Sciatic nerve (tissue), 2 donors: ENCODE measurements at regions not wholly inside any gene's neighbourhood (a gene's known extent, or its start where the extent isn't known, plus 50 kb on each side); places are given as distances from the start of the nearest gene placed in this dataset.

Source experiments
- ATAC-seq: fragments of 200-7000 bp; cut with Tn5 transposase; one replicate; pipeline ENCODE4 v1.9.1; 2020; ENCODE audit warnings: mild to moderate bottlenecking, moderate library complexity
- DNase-seq: peaks from one replicate; pipeline ENCODE4 v3.0.0-alpha.2; 2020; ENCODE audit warnings: low spot score
- intact Hi-C: fragments of 100-400 bp; cut with DNase I; formaldehyde crosslinking; loops from one replicate; pipeline ENCODE4 v1.14.2; 2022
- donor health status: DM: no; HTN: no; CAD: no.
- donor health status: DM: no; HTN: no; CAD: no.

DNA sequence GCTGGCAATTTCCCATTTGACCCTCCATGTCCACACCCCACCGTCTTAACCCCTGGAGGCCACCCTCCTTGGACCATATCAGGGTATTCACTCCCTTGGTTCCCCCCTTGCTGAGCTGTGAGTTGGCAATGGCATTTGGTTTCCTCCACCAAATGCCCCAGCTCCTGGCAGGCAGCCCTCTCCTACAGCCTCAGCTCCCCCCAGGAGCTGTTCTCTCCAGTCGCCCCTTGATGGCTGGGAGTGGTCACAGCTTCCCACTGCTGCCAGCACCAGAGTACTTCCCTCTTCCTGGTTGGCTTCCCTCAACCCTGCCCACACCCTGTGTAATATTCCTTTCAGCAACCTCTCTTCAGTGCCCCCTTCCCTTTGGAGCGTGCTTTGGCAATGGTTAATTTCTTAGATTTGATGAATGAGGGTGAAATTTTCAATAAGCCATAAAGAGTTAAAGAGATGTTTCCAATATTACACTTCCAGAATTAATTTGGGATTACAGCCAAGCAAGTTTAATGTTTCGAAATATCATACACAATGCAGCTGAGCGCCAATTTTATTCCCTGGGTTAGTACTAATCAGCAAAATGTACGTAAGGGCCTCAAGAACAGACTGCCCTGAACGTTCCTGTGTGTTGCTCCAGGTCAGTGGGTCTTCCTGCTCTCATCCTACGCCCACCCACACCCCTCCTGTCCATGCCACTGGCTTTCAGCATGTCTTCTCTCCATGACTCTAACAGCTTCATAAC, 207.1 kb upstream of the NFE2L3 start:
- intact Hi-C loops, result no loop called here
- ATAC-seq (no peak), DNase-seq (no peak)

GRCh38 chr7:25945608-25946007, 206.4 kb upstream of the NFE2L3 start:
- intact Hi-C loops, result no loop called here
- ATAC-seq (no peak), DNase-seq (no peak)

DNA sequence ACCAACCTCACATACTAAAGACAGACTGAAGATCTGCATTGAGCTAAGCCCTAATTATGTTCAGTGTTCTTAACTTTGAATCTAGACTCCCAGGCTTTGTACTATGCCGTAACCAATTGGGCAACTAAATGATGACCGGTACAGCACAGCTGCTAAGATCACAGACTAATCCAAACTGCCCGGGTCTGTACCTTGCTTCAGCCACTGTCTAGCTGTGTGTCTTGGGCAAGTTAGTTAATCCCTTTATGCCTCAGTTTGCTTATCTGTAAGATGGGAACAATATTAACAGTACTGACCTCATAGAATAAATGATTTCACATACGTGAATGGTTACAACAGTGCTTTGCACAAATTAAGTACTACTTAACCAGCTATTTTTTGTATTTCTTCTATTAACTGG, 205.8 kb upstream of the NFE2L3 start:
- intact Hi-C loops, result no loop called here
- ATAC-seq, result no peak
- DNase-seq, result no peak

GRCh38 chr7:25947669-25948516, 204.1 kb upstream of the NFE2L3 start:
- no peak for DNase-seq
- no peak for ATAC-seq
- intact Hi-C loops, result no loop called here

- no peak for ATAC-seq
- intact Hi-C loops, result no loop called here
- DNase-seq, result no peak
Observed at GRCh38 chr7:25949736-25950487, 202.1 kb upstream of the NFE2L3 start.

GRCh38 chr7:25950488-25951413, 201.2 kb upstream of the NFE2L3 start:
- peak; percentile 93 for DNase-seq
- intact Hi-C loops, result no loop called here
- peak; percentile 97 for ATAC-seq

DNA sequence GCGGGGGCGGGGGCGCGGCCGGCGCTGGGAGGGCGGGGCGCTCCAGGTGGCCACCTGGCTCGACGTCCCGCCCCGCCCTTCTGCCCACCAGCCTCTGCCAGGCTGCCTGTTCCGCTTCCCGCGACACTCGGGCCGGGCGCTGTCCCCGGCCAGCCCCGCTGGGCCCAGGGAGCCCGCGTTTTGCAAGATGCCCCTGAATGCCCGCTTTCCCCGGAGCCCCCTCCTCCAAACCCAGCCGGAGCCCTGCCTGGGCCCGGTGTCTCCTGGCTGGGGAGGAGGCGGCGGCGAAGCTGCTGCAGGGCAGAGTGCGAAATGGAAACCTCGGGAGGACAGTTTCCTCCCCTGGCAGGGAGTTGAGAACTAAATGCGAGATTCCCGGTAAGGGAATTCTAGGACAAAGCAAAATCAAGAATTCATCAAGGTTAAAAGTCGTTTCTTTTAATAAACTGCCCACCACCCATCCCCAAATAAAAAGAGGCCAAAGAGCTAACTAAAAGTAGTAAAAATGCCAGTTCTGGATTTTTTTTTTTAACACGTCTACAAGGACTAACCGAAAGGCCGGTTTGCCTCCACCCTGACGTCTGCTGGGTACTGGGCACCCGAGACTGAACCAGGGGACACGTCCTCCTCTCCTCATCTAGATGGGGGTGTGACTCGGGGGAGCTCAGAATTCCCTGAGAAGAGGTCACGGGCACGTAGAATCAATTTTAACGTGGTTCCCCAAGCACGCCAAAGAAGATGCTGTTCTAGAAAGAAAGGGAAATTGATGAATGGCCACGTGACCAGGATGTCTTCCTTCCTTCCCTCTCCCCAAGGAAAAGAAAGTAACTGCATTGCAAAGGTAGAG, 200.4 kb upstream of the NFE2L3 start:
- peak; percentile 31 for ATAC-seq
- intact Hi-C loops, result no loop called here

GRCh38 chr7:25952261-25953057, 199.5 kb upstream of the NFE2L3 start:
- ATAC-seq (no peak), DNase-seq (no peak)
- intact Hi-C loops, result no loop called here

More for the DNA sequence above, 200.4 kb upstream of the NFE2L3 start:
- no peak for DNase-seq

DNA sequence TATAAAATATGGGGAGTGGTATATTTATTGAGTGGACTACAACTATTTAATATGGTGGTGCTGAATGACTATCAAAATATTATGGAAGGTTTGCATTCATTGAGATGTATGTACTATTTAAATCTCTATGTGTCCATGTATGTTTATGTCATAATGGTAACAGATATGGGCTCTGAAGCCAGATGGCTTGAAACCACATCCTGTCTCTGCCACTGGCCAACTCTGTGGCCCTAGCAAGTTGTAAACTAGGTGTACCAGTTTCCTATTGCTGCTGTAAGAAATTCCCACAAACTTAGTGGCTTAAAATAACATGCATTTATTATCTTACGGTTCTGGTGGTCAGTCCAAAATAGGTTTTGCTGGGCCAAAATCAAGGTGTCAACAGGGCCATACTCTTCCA, 198.1 kb upstream of the NFE2L3 start:
- no peak for DNase-seq

GRCh38 chr7:25954395-25954794, 197.6 kb upstream of the NFE2L3 start:
- ATAC-seq, result no peak
- intact Hi-C loops, result no loop called here

More for the DNA sequence above, 198.1 kb upstream of the NFE2L3 start:
- no peak for ATAC-seq
- intact Hi-C loops, result no loop called here

GRCh38 chr7:25959168-25959734, 192.7 kb upstream of the NFE2L3 start:
- ATAC-seq, result no peak
- intact Hi-C loops, result no loop called here
- DNase-seq, result no peak

More at GRCh38 chr7:25954395-25954794, 197.6 kb upstream of the NFE2L3 start:
- no peak for DNase-seq

GRCh38 chr7:25963733-25964132, 188.3 kb upstream of the NFE2L3 start:
- intact Hi-C loops, result no loop called here
- no peak for ATAC-seq
- no peak for DNase-seq

- ATAC-seq (no peak), DNase-seq (no peak)
- intact Hi-C loops, result no loop called here
Observed at GRCh38 chr7:25964483-25964991, 187.5 kb upstream of the NFE2L3 start.

DNA sequence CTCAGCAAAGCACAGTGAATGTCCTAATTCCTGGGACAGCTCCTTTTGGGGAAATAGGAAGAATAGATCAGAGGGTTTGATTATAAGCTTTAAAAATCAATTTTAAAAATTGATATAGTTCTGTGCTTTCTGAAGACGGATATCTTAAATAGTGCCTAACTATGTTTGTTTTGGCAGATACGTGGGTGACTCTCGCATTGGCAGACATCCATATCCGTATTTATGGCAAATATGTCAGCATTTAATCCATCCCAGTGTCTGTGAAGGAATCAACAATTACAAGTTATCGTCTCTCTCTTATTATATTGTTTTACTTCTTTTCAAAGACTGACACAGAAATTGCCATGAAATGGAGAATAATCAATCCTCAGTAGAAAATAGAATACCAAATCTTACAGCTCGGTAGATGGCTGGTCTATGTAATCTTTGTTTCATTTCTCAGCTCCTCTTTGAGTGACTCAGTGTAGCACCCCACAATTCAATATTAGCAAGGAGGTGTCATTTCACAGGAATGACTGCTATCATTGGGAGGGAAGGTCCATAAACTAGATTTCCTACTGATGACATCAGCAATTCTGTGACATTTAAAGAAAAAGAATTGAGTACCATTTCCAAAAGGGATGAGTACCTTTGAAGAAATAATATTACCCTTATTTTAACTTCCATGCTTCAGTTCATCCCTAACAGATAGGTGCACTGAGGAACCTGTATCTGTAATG, 186.4 kb upstream of the NFE2L3 start:
- ATAC-seq (no peak), DNase-seq (no peak)
- intact Hi-C loops, result no loop called here

- intact Hi-C loops, result no loop called here
- DNase-seq (no peak), ATAC-seq (no peak)
Observed at GRCh38 chr7:25966469-25966868, 185.5 kb upstream of the NFE2L3 start.
